ENCODE measurements at regions not wholly inside any gene's neighbourhood (a gene's known extent, or its start where the extent isn't known, plus 50 kb on each side); places are given as distances from the start of the nearest gene placed in this dataset.

DNA sequence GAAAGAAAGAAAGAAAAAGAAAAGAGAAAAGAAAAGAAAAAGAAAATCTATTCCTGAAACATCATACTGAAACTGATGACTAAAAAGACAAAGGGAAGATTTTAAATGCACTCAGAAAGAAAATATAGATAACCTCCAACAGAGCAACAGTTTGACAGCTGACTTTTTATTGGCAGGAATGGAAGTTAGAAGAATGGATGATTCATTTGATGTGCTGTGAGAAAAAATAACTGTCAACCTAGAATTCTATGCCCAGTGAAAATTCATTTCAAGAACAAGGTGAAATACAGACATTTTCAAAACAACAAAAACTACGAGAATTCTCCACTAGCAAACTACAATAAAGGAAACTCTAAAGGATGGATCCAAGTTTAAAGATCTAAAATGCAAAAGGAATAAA lies 50.5 kb upstream of the HSPA12A start:
- no peak for DNase-seq

- no peak for DNase-seq
Measured at GRCh38 chr10:116796469-116796868, 52.8 kb upstream of the ENO4 start.

- DNase-seq, result peak; percentile 71 to 80
Measured at GRCh38 chr10:116796910-116797513, 52.3 kb upstream of the ENO4 start.

DNA sequence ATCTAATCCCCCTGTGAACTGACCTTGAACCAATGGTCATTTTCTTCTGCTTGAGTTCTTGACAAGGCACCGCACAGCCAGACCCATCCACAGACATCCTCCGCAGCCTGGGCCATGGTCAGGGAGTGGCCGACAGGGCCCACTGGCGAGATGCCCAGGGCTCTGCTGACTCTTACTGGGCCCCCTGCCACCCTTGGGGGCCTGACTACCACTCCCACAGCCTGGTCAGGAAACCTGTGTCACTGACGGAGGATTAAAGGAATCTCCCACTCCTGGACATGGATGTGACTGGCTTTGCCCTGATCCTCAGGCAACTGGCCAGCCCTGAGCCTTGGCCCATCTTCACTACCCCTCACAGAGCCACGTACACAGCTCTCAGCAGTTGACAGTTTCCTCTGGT lies 50.4 kb upstream of the ENO4 start:
- DNase-seq, result no peak

All from inflammatory macrophage (primary cell).